ENCODE measurements at regions not wholly inside any gene's neighbourhood (a gene's known extent, or its start where the extent isn't known, plus 50 kb on each side); places are given as distances from the start of the nearest gene placed in this dataset.

- DNase-seq, result no peak
Measured at GRCh38 chr16:87552072-87552718, 50.1 kb upstream of the JPH3 start.

GRCh38 chr16:87551487-87551886, 50.8 kb upstream of the JPH3 start:
- no peak for DNase-seq

GRCh38 chr16:87550495-87550961, 51.8 kb upstream of the JPH3 start:
- DNase-seq, result peak in 1 of 2 experiments; percentile 29

GRCh38 chr16:87549627-87550494, 52.4 kb upstream of the JPH3 start:
- no peak for DNase-seq

GRCh38 chr16:87548046-87548445, 54.3 kb upstream of the JPH3 start:
- no peak for DNase-seq

GRCh38 chr16:87543436-87544191, 50.8 kb upstream of the ZCCHC14 start:
- DNase-seq, result no peak

- no peak for DNase-seq
Measured at GRCh38 chr16:87542531-87543102, 49.8 kb upstream of the ZCCHC14 start.

All from NCI-H526 (cell line).